Gastrocnemius medialis (tissue), 4 donors: ENCODE measurements at regions not wholly inside any gene's neighbourhood (a gene's known extent, or its start where the extent isn't known, plus 50 kb on each side); places are given as distances from the start of the nearest gene placed in this dataset.

Experiments used
- CTCF ChIP-seq, 5 experiments: fragments of 450-650 bp in 3 of 5; fragments of 200-600 bp in 2 of 5; sonication (generic) in 2 of 5; IDR thresholded peaks in 4 of 5; conservative IDR thresholded peaks in 1 of 5; 1 replicate in 4 of 5; 2 replicates in 1 of 5; pipeline ENCODE4 v1.5.1; 2016 to 2019; ENCODE audit warnings: antibody characterized with exemption in 5 of 5, mild to moderate bottlenecking in 3 of 5, moderate library complexity in 3 of 5
- POLR2A ChIP-seq, 2 donors: fragments of 450-650 bp; IDR thresholded peaks; one replicate each; pipeline ENCODE4 v1.6.1; 2017; ENCODE audit warnings: antibody characterized with exemption in 2 of 2, mild to moderate bottlenecking in 2 of 2, moderate library complexity in 2 of 2

GRCh38 chr13:34276764-34277163, 458.8 kb downstream of the RFC3 start:
- TF ChIP-seq CTCF (IDR thresholded peaks at IDR 0.05 in 4 of 5, conservative IDR thresholded peaks at IDR 0.05 in 1 of 5) (no peak), POLR2A (IDR thresholded peaks at IDR 0.05) (no peak)
